Glomerular visceral epithelial cell (primary cell): ENCODE measurements at regions not wholly inside any gene's neighbourhood (a gene's known extent, or its start where the extent isn't known, plus 50 kb on each side); places are given as distances from the start of the nearest gene placed in this dataset.
"Not testable (repeated sequence)": the region's sequence is repeated elsewhere in the genome, so short reads cannot be mapped to it uniquely, and the experiment has no call there.

Source experiments
- DNase-seq: peaks from one replicate; pipeline ENCODE4 v3.0.0-alpha.2; 2016; ENCODE audit errors: extremely low spot score

DNA sequence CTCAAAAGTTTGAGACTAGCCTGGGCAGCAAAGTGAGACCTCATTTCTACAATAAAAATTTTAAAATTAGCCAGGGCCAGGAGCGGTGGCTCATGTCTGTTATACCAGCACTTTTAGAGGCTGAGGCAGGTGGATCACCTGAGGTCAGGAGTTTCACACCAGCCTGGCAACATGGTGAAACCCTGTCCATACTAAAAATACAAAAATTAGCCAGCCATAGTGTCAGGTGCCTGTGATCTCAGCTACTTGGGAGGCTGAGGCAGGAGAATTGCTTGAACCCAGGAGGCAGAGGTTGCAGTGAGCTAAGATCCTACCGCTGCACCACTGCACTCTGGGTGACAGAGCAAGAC is 85.1 kb upstream of the MAP4 start:
- DNase-seq = not testable (repeated sequence)

DNA sequence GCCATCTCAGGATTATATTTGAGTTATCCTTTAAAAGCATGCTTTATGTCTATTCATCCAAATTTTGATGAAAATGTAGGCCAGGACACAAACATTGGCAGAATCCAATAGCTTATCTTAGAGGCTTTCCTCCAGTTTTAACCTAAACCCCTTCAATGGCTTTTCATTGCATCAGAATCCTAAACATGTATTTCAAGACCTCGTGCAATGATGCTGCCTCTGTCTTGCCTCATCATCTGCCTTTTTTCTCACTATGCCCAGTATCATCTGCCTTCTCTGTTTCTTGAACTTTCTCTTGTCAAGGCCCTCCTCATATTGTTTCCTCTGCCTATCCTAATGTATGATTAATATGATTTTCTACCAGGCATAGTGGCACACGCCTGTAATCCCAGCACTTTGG is 76.1 kb upstream of the MAP4 start:
- DNase-seq = no peak

- no peak for DNase-seq
Measured at GRCh38 chr3:48090166-48090939, 74.1 kb upstream of the MAP4 start.

DNA sequence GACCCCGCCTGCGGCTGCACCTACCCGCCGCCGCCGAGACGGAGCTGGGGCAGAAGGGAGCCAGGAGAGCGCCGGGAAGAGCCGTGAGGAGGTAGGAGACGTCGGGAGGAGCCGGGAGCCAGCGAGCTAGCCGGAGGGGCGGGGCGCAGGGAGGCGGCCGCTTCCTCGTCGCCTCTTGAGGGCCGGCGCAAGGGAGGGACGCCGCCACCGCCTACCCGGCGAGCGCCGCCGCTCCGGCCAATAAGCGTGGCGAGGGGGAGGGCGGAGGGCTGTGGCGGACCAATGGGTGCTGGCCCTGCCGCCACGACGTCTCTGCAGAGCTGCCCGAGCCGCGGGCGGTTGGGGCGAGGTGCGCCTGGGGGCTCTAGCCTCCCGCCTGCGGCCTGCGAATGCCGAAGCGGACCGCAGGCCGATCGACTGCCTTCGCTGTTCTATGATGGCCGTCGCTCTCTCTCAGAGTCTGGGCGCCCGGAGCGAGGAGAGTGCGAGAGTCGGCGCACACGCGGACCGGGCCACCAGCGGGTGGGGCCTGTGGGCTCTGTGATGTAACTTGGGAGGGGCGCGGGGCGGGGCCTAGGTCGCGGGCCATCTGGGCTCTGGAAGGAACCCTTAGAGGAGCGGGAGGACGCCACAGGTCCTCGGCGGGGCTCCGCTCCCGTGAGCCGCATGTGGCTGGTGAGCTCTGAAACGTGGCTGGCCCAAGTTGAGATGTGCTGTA is 72.7 kb upstream of the MAP4 start:
- DNase-seq = peak; percentile 97

DNA sequence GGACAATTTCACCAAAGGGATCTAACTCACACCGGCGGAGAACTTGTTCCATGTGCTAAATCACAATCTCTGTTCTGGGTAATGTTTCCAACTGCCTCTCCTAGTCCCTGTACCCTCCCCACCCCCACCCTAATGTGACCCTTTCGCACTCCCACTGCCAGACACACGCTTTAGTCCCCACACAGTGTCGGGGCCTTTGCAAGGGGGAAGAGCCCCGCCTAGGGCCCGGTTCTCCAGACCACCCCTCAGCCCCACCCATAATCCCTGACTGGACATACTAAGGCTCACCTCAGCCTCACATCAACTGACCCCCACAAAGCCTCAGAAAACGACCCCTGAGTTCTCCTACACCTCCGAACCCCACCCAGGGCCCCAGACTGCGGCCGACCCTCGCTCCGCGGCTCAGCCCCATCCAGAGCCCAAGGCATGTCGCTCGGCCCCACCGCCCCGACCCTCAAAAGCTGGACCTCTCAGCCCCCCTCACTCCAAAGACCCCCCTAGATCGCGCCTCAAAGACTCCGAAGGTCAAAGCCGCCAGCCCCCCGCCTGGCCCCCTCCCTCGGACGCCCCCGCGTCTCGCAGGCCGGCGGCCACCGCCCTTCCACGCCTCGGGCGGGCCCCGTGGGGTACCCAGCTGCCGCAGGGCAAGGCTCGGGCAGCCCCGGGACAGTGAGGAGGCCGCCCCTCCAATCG is 72.0 kb upstream of the MAP4 start:
- DNase-seq = peak; percentile 37

DNA sequence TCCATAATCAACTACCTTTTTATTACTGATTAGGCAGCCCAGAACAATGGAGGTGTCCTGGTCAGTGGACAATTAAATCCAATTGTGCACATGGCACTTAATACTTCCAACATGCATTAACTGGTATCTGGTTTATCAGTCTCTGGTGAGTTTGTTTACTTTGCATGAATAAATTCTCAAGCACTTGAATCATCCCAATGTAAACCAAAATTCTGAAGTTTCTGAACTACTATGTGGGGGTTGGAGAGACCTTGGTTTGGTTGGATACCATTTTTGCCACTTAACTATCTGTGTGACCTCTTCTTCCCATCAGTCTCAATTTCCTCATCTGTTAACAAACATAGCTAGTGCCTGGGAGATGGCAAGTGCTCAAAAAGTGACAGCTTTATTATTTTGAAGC is 70.5 kb upstream of the MAP4 start:
- peak; percentile 29 for DNase-seq

- no peak for DNase-seq
Measured at GRCh38 chr3:48084929-48085328, 68.7 kb upstream of the MAP4 start.

DNA sequence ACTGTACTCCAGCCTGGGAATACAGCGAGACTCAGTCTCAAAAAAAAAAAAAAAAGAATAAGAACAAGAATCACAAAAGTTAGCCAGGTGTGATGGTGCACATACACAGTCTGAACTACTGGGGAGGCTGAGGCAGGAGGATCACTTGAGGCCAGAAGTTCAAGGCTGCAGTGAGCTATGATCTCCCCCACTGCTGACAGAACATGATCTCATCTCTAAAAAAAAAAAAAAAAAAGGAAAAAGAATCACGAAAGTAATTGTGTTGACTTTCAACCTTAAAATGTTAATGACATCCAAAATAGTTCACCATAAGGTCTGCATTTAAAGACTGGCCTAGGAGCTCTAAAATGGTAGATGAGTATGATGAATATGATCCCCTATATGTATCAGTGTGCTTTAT is 68.0 kb upstream of the MAP4 start:
- no peak for DNase-seq

DNA sequence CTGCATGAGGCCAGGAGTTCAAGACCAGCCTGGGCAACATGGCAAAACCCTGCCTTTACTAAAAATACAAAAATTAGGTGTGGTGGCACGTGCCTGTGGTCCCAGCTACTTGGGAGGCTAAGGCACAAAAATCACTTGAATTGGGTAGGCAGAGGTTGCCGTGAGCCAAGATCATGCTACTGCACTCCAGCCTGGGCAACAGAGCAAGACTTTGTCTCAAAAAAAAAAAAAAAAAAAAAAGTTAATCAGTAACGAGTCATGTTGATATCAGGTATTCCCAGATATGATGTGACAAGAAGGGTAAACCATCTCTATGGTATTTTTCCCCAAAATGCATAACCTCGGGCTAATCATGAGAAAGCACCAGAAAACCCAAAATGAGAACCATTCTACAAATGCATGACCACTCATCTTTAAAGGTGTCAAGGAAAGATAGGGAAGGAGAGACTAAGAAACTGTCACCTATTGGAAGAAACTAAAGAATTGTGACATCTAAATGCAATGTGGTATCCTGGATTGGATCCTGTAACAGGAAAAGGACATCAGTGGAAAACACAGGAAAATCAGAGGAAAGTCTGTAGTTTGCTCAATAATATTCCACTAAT is 66.5 kb upstream of the MAP4 start:
- no peak for DNase-seq

DNA sequence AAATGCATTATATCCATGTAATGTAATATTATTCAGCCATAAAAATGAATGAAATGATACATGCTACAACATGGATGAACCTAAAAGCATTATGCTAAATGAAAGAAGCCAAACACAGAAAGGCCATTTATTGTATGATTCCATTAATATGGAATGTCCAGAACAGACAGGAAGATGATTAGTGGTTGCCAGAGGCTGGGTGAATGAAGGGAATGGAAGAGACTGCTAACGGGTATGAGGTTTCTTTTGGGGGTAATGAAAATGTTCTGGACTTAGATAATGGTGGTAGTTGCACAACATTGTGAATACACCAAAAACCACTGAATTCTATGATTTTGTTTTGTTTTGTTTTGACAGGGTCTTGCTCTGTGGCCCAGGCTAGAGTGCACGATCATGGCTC is 61.6 kb upstream of the MAP4 start:
- peak; percentile 63 for DNase-seq

- no peak for DNase-seq
Measured at GRCh38 chr3:48070030-48070429, 53.8 kb upstream of the MAP4 start.

- no peak for DNase-seq
Measured at GRCh38 chr3:48069339-48069738, 53.1 kb upstream of the MAP4 start.

DNA sequence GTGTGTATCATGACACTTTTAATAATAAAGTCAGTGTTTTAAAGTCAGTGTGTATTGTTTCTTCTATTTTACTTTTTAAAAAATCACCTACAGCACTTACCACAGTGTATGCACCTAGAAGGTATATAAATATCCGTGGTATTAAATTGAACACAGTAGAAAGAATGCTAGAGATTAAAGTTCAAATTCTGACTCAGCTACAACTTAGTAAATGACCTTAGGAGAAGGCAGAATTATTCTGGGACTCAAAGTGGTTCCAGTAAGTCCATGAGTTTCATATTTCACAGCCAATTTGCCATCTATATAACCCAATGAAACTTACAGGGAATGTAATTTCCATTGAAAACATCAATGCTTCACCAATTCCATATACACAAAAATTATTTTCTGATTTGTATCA is 52.7 kb upstream of the MAP4 start:
- no peak for DNase-seq

DNA sequence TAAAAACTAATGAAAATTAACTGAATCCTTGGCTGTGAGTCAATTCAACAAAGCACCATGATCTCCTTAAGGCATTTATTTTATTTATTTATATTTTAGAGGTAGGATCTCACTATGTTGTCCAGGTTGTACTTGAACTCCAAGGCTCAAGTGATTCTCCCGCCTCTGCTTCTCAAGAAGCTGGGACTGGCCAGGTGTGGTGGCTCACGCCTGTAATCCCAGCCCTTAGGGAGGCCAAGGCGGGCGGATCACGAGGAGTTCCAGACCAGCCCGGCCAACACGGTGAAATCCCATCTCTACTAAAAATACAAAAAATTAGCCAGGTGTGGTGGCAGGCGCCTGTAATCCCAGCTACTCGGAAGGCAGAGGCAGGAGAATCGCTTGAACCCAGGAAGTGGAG is 52.1 kb upstream of the MAP4 start:
- not testable (repeated sequence) for DNase-seq

- DNase-seq = no peak
Measured at GRCh38 chr3:48067271-48067670, 51.1 kb upstream of the MAP4 start.
